Endodermal cell (in vitro differentiated cells): ENCODE measurements at regions not wholly inside any gene's neighbourhood (a gene's known extent, or its start where the extent isn't known, plus 50 kb on each side); places are given as distances from the start of the nearest gene placed in this dataset.

Experiments used
- DNase-seq: peaks from one replicate; pipeline ENCODE4 v3.0.0-alpha.2; 2017
- H3K27ac ChIP-seq: 2 replicates; pipeline ENCODE4 v1.5.1; 2013; ENCODE audit warnings: mild to moderate bottlenecking, low read depth, low read length, moderate library complexity
- H3K27me3 ChIP-seq: 2 replicates; pipeline ENCODE4 v1.6.1; 2013; ENCODE audit warnings: mild to moderate bottlenecking, low read length, moderate library complexity; ENCODE audit not compliant: insufficient read depth, control insufficient read depth, poor library complexity, severe bottlenecking
- H3K36me3 ChIP-seq: 2 replicates; pipeline ENCODE4 v1.7.0; 2013; ENCODE audit warnings: mild to moderate bottlenecking, low read length, moderate library complexity; ENCODE audit not compliant: control insufficient read depth, insufficient read depth
- H3K4me1 ChIP-seq: one replicate; pipeline ENCODE4 v1.7.0; 2013; ENCODE audit warnings: low read length; ENCODE audit not compliant: control insufficient read depth, insufficient read depth
- H3K4me3 ChIP-seq: 2 replicates; pipeline ENCODE4 v1.5.1; 2013; ENCODE audit warnings: mild to moderate bottlenecking, low read length, moderate library complexity
- H3K9ac ChIP-seq: 2 replicates; pipeline ENCODE4 v1.6.1; 2013; ENCODE audit warnings: mild to moderate bottlenecking, low read length, moderate library complexity; ENCODE audit not compliant: poor library complexity, severe bottlenecking; ENCODE audit errors: extremely low read depth
- H3K9me3 ChIP-seq: 2 replicates; pipeline ENCODE4 v1.6.1; 2013; ENCODE audit warnings: mild to moderate bottlenecking, low read length, moderate library complexity; ENCODE audit not compliant: control insufficient read depth
- H3K27ac Mint-ChIP-seq: 2 replicates; pipeline ENCODE4 v1.8.0; 2020; ENCODE audit warnings: mixed read lengths
- H3K27me3 Mint-ChIP-seq: 2 replicates; pipeline ENCODE4 v1.8.0; 2021; ENCODE audit warnings: mild to moderate bottlenecking, mixed read lengths; ENCODE audit not compliant: insufficient read depth
- H3K36me3 Mint-ChIP-seq: 2 replicates; pipeline ENCODE4 v1.8.0; 2020; ENCODE audit warnings: low read depth, mixed read lengths
- H3K4me1 Mint-ChIP-seq: 2 replicates; pipeline ENCODE4 v1.8.0; 2020; ENCODE audit warnings: mixed read lengths
- H3K4me3 Mint-ChIP-seq: 2 replicates; pipeline ENCODE4 v1.8.0; 2020; ENCODE audit warnings: mild to moderate bottlenecking, moderate library complexity, mixed read lengths
- H3K9me3 Mint-ChIP-seq: 2 replicates; pipeline ENCODE4 v1.8.0; 2020; ENCODE audit warnings: mild to moderate bottlenecking, mixed read lengths
- WGBS, 2 experiments: methylation state at CpG; one replicate each; pipeline versions ENCODE4 v1.1.5 to v1.1.7; 2013; ENCODE audit warnings: missing lambda C conversion rate in 2 of 2, mixed read lengths in 1 of 2; ENCODE audit not compliant: insufficient coverage in 1 of 2, insufficient read length in 1 of 2; 5-methylcytosine and 5-hydroxymethylcytosine counted together
- TF ChIP-seq, protein P1 (sequence below): fragments of 200-600 bp; sonication (generic); conservative IDR thresholded peaks from 2 replicates; pipeline ENCODE4 v1.5.0; 2021; ENCODE audit warnings: antibody characterized with exemption, mild to moderate bottlenecking

DNA sequence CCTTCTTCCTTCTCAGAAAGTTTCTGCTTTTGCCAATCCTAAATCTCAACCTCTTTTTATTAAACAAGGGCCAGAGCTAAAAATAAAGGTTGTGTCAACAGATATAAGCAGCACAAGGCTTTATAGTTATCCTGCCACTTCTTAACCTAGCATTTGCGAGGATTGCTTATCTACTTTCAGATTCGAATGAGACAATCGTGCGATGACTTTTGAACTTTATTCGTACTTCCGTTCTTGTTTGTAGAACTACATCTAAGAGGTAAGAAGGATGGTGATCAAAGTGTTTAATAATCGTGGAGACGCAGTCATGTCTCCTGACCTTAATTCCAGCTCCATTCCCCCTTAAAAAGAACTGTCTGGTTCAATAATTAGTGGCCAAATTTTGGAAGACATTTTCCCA is 578.6 kb downstream of the PIK3C3 start:
- Mint-ChIP-seq H3K27ac (no peak overlapping the region), H3K36me3 (no peaks in the 10 kb centered on the region), H3K4me1 (peaks cover 6% of the 10 kb centered on the region), H3K4me3 (no peak overlapping the region), H3K27me3 (peaks cover 6% of the 10 kb centered on the region), H3K9me3 (no peaks in the 10 kb centered on the region)
- DNase-seq: no peak
- no peak overlapping the region for H3K4me3 ChIP-seq
- H3K9me3 ChIP-seq: no peaks in the 10 kb centered on the region
- WGBS, 2 experiments: 93 to 97% methylated on average over 8 of the region's 8 CpGs
- H3K27ac ChIP-seq: peak overlapping the region; percentile 48
- peaks cover 35% of the 10 kb centered on the region for H3K27me3 ChIP-seq
- no peaks in the 10 kb centered on the region for H3K36me3 ChIP-seq
- H3K9ac ChIP-seq: no peak overlapping the region
- H3K4me1 ChIP-seq: no peaks in the 10 kb centered on the region
- TF ChIP-seq, protein P1, sequence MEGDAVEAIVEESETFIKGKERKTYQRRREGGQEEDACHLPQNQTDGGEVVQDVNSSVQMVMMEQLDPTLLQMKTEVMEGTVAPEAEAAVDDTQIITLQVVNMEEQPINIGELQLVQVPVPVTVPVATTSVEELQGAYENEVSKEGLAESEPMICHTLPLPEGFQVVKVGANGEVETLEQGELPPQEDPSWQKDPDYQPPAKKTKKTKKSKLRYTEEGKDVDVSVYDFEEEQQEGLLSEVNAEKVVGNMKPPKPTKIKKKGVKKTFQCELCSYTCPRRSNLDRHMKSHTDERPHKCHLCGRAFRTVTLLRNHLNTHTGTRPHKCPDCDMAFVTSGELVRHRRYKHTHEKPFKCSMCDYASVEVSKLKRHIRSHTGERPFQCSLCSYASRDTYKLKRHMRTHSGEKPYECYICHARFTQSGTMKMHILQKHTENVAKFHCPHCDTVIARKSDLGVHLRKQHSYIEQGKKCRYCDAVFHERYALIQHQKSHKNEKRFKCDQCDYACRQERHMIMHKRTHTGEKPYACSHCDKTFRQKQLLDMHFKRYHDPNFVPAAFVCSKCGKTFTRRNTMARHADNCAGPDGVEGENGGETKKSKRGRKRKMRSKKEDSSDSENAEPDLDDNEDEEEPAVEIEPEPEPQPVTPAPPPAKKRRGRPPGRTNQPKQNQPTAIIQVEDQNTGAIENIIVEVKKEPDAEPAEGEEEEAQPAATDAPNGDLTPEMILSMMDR: no peak

DNA sequence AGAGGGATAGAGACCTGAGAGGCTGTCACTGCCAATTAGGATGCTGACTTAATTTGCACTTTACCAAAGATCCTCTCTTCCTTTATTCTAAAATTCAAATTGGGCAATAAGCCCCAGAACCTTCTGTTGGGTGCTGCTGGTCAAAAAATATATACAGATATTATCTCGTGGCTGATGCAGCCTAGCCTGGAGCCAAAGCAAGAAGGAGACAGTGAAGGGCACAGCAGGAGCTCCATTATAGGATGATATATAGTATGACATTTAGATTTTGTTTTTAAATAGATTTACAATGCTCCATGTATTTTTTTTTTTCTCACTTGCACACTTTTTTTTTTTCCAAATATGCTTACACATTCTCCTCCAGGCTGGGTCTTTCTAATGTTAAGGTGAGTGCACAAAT is 579.3 kb downstream of the PIK3C3 start:
- Mint-ChIP-seq H3K4me1 (peaks cover 6% of the 10 kb centered on the region), H3K27ac (no peak overlapping the region)
- 86% methylated on average over 1 of the region's 1 CpG; no CpG with 5 or more reads in 1 of the 2 experiments for WGBS, 2 experiments

DNA sequence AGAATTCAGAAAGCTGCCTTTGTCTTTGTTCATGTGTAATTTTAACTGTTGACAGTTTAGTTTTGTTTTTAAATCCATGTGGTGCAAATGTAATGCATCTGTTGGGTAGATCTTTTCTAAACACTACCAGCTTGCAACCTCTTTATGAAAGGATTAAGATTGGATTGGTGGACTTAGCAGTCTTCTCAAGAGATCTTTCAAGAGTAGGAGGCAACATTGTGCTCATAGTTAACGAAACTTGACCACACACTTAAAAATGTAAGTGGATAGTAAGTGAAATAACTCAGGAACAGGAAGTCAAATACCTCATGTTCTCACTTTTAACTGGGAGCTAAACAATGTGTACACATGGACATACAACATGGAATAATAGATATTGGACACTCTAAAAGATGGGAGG is 579.0 kb downstream of the RIT2 start:
- H3K4me1 ChIP-seq: no peaks in the 10 kb centered on the region
- Mint-ChIP-seq H3K27ac (no peak overlapping the region), H3K4me1 (peaks cover 3% of the 10 kb centered on the region), H3K27me3 (peaks cover 3% of the 10 kb centered on the region), H3K9me3 (no peaks in the 10 kb centered on the region), H3K4me3 (no peak overlapping the region), H3K36me3 (no peaks in the 10 kb centered on the region)
- TF ChIP-seq, protein P1: no peak
- H3K9me3 ChIP-seq: no peaks in the 10 kb centered on the region
- H3K36me3 ChIP-seq: no peaks in the 10 kb centered on the region
- no peak overlapping the region for H3K9ac ChIP-seq
- H3K27ac ChIP-seq: no peak overlapping the region
- no peak for DNase-seq
- peaks cover 11% of the 10 kb centered on the region for H3K27me3 ChIP-seq
- 70% methylated on average over 1 of the region's 1 CpG; no CpG with 5 or more reads in 1 of the 2 experiments for WGBS, 2 experiments
- no peak overlapping the region for H3K4me3 ChIP-seq

More for the DNA sequence above, 579.3 kb downstream of the PIK3C3 start:
- no peak for DNase-seq
- Histone ChIP-seq H3K27me3 (peaks cover 29% of the 10 kb centered on the region), H3K27ac (no peak overlapping the region), H3K9ac (no peak overlapping the region), H3K9me3 (no peaks in the 10 kb centered on the region), H3K4me3 (no peak overlapping the region), H3K4me1 (no peaks in the 10 kb centered on the region), H3K36me3 (no peaks in the 10 kb centered on the region)
- Mint-ChIP-seq H3K4me3 (no peak overlapping the region), H3K36me3 (no peaks in the 10 kb centered on the region), H3K9me3 (no peaks in the 10 kb centered on the region), H3K27me3 (peaks cover 6% of the 10 kb centered on the region)
- TF ChIP-seq, protein P1: no peak
